SK-N-MC (cell line): ENCODE measurements at regions not wholly inside any gene's neighbourhood (a gene's known extent, or its start where the extent isn't known, plus 50 kb on each side); places are given as distances from the start of the nearest gene placed in this dataset.

Experiments
- DNase-seq: peaks from one replicate; pipeline ENCODE4 v3.0.0-alpha.2; 2011; ENCODE audit warnings: low read depth, low spot score
- H3K27ac ChIP-seq: fragments of 200-600 bp; sonication (generic); 2 replicates; pipeline ENCODE4 v1.5.1; 2016; ENCODE audit warnings: mixed run types
- H3K36me3 ChIP-seq: fragments of 200-600 bp; sonication (generic); 2 replicates; pipeline ENCODE4 v1.6.1; 2017; ENCODE audit warnings: antibody characterized with exemption, low read length, mixed read lengths; ENCODE audit not compliant: insufficient read depth
- H3K4me3 ChIP-seq: fragments of 200-600 bp; sonication (generic); 2 replicates; pipeline ENCODE4 v1.5.1; 2016
- H3K9ac ChIP-seq: fragments of 200-600 bp; sonication (generic); 2 replicates; pipeline ENCODE4 v1.8.0; 2017; ENCODE audit warnings: mixed run types, mixed read lengths; ENCODE audit not compliant: insufficient read length
- H3K9me3 ChIP-seq: fragments of 200-600 bp; sonication (generic); 2 replicates; pipeline ENCODE4 v1.6.1; 2017; ENCODE audit warnings: low read depth, mild to moderate bottlenecking, antibody characterized with exemption, low read length, moderate library complexity, mixed read lengths
- EZH2 ChIP-seq: fragments of 200-600 bp; sonication (generic); IDR thresholded peaks from one replicate; pipeline ENCODE4 v1.6.1; 2017; ENCODE audit warnings: antibody characterized with exemption
- FOXP2 ChIP-seq: optimal IDR thresholded peaks from 2 replicates; pipeline ENCODE3; 2011; ENCODE audit warnings: mild to moderate bottlenecking, moderate library complexity; ENCODE audit not compliant: insufficient read depth; ENCODE audit errors: extremely low read length, control extremely low read depth
- POLR2AphosphoS5 ChIP-seq: IDR thresholded peaks from 2 replicates; pipeline ENCODE4 v1.6.1; 2012; ENCODE audit warnings: mild to moderate bottlenecking, low read depth, low read length, borderline replicate concordance

- DNase-seq, result no peak
- H3K4me3 ChIP-seq, result no peak overlapping the region
- H3K9ac ChIP-seq, result no peak overlapping the region
- H3K9me3 ChIP-seq, result no peaks in the 10 kb centered on the region
- H3K27ac ChIP-seq, result no peak overlapping the region
- no peaks in the 10 kb centered on the region for H3K36me3 ChIP-seq
- no peak for TF ChIP-seq FOXP2
These were observed 366.4 kb downstream of the ETNK1 start for GRCh38 chr12:22991250-22991844.

DNA sequence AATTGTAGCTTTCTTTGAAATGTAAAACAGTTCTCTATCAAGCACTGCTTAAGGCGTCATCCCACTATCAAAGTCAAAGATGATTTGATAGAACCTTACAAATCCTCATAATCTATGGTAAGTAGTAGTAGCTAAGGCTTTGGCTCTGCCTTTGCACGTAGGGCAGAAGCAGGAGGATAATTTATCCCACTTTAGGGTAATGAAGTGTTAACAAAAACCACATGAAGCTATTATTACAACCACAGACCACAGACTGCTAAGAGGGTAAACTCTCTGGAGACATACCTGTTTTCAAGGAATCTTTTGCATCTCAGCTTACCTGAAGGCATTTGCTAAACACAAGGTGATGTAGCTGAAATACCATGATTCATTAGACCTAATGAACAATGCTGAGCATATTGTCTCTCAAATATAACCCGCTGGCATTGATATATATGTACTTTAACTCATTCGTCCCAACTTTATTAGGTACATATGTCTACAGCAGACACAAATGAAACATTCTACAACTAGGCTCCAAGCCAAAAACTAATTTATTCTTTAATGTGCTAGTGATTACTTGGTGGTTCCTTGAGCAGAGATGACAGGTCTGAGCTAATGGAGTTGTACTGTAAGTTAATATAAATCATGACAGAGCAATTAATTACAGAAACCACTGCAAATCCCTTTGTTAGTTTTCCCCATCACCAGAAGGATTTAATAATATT lies 368.8 kb downstream of the ETNK1 start:
- Histone ChIP-seq H3K9ac (no peak overlapping the region), H3K4me3 (no peak overlapping the region), H3K36me3 (no peaks in the 10 kb centered on the region), H3K9me3 (no peaks in the 10 kb centered on the region), H3K27ac (no peak overlapping the region)
- DNase-seq, result no peak
- TF ChIP-seq POLR2AphosphoS5, result no peak
- no peak for TF ChIP-seq EZH2

- no peak overlapping the region for H3K4me3 ChIP-seq
- no peak overlapping the region for H3K27ac ChIP-seq
- no peaks in the 10 kb centered on the region for H3K9me3 ChIP-seq
- no peak for TF ChIP-seq FOXP2
- no peak for TF ChIP-seq POLR2AphosphoS5
- no peak for TF ChIP-seq EZH2
- DNase-seq, result no peak
- no peak overlapping the region for H3K9ac ChIP-seq
- no peaks in the 10 kb centered on the region for H3K36me3 ChIP-seq
These were observed 369.3 kb downstream of the ETNK1 start for GRCh38 chr12:22994316-22994675.

- no peak for TF ChIP-seq FOXP2
- TF ChIP-seq EZH2, result no peak
- no peak for TF ChIP-seq POLR2AphosphoS5
- H3K9me3 ChIP-seq, result no peaks in the 10 kb centered on the region
- H3K9ac ChIP-seq, result no peak overlapping the region
- no peak overlapping the region for H3K27ac ChIP-seq
- no peaks in the 10 kb centered on the region for H3K36me3 ChIP-seq
- H3K4me3 ChIP-seq, result no peak overlapping the region
- no peak for DNase-seq
These were observed 376.5 kb downstream of the ETNK1 start for GRCh38 chr12:23001487-23001886.

DNA sequence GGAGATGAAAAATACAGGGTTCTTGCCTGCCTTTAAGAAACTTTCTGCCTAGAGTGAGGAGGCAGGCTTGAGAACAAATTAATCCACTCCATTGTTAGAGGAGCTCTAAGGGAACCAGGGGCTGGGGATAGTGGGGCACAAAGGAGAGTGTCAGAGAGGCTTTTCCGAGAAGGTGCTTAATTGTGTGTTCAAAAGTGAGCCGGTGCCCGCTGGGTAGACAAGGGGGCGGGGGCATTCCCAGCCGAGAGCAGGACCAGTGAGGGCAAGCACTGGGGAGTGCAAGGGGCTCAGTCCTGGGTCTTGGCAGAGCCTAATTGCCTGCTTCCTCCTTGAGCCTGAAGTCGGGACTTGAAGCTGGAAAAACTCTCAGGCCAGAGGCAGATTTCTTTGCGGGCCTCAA lies 377.4 kb downstream of the ETNK1 start:
- no peaks in the 10 kb centered on the region for H3K36me3 ChIP-seq
- no peak for DNase-seq

DNA sequence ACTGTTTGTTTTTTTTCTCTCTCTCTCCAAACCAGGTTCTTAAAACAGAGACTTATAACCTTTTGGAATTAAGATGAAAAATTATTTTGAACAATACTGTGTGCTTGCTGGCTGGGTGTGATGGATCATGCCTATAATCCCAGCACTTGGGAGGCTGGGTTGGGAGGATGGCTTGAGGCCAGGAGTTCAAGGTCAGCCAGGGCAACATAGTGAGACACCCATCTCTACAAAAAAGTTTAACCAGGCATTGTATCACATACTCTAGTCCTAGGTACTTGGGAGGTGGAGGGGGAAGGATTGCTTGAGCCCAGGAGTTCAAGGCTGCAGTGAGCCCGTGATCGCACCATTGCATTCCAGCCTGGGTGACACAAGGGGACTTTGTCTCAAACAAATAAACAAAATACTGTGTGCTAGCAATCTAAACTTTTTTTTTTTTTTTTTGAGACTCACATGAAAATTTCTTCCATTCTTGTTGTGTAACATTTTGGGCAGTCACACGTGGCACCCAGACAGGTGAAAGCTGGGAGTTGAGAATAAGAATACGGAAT lies 379.6 kb downstream of the ETNK1 start:
- TF ChIP-seq EZH2 (no peak), POLR2AphosphoS5 (no peak), FOXP2 (no peak)
- Histone ChIP-seq H3K9ac (no peak overlapping the region), H3K4me3 (no peak overlapping the region), H3K9me3 (no peaks in the 10 kb centered on the region), H3K36me3 (no peaks in the 10 kb centered on the region), H3K27ac (no peak overlapping the region)
- DNase-seq, result no peak

More for the DNA sequence above, 377.4 kb downstream of the ETNK1 start:
- no peak overlapping the region for H3K9ac ChIP-seq
- H3K27ac ChIP-seq, result no peak overlapping the region
- no peaks in the 10 kb centered on the region for H3K9me3 ChIP-seq
- no peak for TF ChIP-seq FOXP2
- TF ChIP-seq POLR2AphosphoS5, result no peak
- H3K4me3 ChIP-seq, result no peak overlapping the region

DNA sequence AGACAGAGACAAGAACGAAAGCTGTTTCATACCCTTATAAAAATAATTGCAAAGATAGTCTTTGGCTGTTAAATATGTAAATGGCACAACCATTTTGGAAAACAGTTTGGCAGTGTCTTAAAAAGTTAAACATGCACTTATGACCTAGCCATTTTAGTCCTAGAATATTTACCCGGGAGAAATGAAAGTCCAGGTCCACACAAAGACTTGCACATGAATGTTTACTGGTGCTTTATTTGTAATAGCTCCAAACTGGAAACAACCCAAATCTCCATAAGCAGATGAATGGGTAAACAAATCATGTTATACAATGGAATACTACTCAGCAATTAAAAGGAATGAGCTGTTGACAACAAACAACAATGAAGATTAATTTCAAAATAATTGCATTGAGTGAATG lies 380.4 kb downstream of the ETNK1 start:
- no peaks in the 10 kb centered on the region for H3K9me3 ChIP-seq
- no peak overlapping the region for H3K27ac ChIP-seq
- no peak for TF ChIP-seq EZH2
- no peak for TF ChIP-seq FOXP2
- TF ChIP-seq POLR2AphosphoS5, result no peak
- H3K9ac ChIP-seq, result no peak overlapping the region
- no peaks in the 10 kb centered on the region for H3K36me3 ChIP-seq
- no peak overlapping the region for H3K4me3 ChIP-seq
- no peak for DNase-seq

DNA sequence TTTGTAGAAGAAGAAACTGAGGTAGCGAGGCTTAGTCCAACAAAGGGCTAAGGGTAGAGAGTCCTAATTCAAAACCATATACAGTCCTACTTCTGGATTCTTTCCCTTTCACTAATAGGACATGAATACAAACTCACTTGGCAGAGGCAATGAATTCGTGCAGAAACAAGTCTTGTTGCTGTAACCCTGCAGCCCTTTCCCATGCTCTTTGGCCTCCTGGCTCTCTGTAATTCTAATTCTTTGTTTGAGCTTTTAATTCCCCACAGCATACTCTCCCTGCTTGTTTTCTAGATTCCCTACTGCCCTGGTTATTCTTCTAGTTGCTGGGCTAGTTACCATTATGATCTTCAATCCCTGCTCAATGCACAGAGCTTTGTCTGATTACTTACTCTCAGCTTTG lies 381.4 kb downstream of the ETNK1 start:
- Histone ChIP-seq H3K36me3 (no peaks in the 10 kb centered on the region), H3K9ac (no peak overlapping the region), H3K27ac (no peak overlapping the region), H3K4me3 (no peak overlapping the region), H3K9me3 (no peaks in the 10 kb centered on the region)
- TF ChIP-seq EZH2 (no peak), FOXP2 (no peak), POLR2AphosphoS5 (no peak)
- no peak for DNase-seq

- H3K27ac ChIP-seq, result no peak overlapping the region
- H3K4me3 ChIP-seq, result no peak overlapping the region
- DNase-seq, result no peak
- H3K9ac ChIP-seq, result no peak overlapping the region
- TF ChIP-seq EZH2 (no peak), POLR2AphosphoS5 (no peak), FOXP2 (no peak)
- H3K36me3 ChIP-seq, result no peaks in the 10 kb centered on the region
- no peaks in the 10 kb centered on the region for H3K9me3 ChIP-seq
These were observed 383.7 kb downstream of the ETNK1 start for GRCh38 chr12:23008623-23009022.
